KOPT-K1 (cell line): ENCODE measurements at regions not wholly inside any gene's neighbourhood (a gene's known extent, or its start where the extent isn't known, plus 50 kb on each side); places are given as distances from the start of the nearest gene placed in this dataset.

Experiments used
- H3K27ac ChIP-seq: fragments of 200-600 bp; sonication (generic); 2 replicates; pipeline ENCODE4 v1.5.1; 2016; ENCODE audit warnings: antibody characterized with exemption, mild to moderate bottlenecking, low read depth, low read length; ENCODE audit not compliant: poor library complexity, severe bottlenecking
- H3K36me3 ChIP-seq: fragments of 200-600 bp; sonication (generic); 2 replicates; pipeline ENCODE4 v1.5.1; 2017; ENCODE audit warnings: antibody characterized with exemption, mild to moderate bottlenecking, low read length, moderate library complexity; ENCODE audit not compliant: insufficient read depth
- H3K9me3 ChIP-seq: fragments of 200-600 bp; sonication (generic); 2 replicates; pipeline ENCODE4 v1.5.1; 2017; ENCODE audit warnings: antibody characterized with exemption, low read length, mild to moderate bottlenecking; ENCODE audit not compliant: insufficient read depth, poor library complexity, severe bottlenecking

- H3K36me3 ChIP-seq: no peaks in the 10 kb centered on the region
- peaks cover 14% of the 10 kb centered on the region for H3K9me3 ChIP-seq
- H3K27ac ChIP-seq: no peak overlapping the region
Observed at GRCh38 chr21:23698619-23699018, 1908.7 kb downstream of the MRPL39 start.

- no peak overlapping the region for H3K27ac ChIP-seq
- no peaks in the 10 kb centered on the region for H3K36me3 ChIP-seq
- peaks cover 14% of the 10 kb centered on the region for H3K9me3 ChIP-seq
Observed at GRCh38 chr21:23695443-23695842, 1911.8 kb downstream of the MRPL39 start.

GRCh38 chr21:23694390-23694789 is 1912.9 kb downstream of the MRPL39 start:
- H3K9me3 ChIP-seq: peaks cover 5% of the 10 kb centered on the region
- no peak overlapping the region for H3K27ac ChIP-seq
- no peaks in the 10 kb centered on the region for H3K36me3 ChIP-seq

- Histone ChIP-seq H3K9me3 (no peaks in the 10 kb centered on the region), H3K36me3 (no peaks in the 10 kb centered on the region), H3K27ac (no peak overlapping the region)
Observed at GRCh38 chr21:23690316-23690715, 1917.0 kb downstream of the MRPL39 start.

- no peaks in the 10 kb centered on the region for H3K9me3 ChIP-seq
- no peaks in the 10 kb centered on the region for H3K36me3 ChIP-seq
- no peak overlapping the region for H3K27ac ChIP-seq
Observed at GRCh38 chr21:23686737-23687523, 1920.4 kb downstream of the MRPL39 start.

GRCh38 chr21:23684431-23684830 is 1922.8 kb downstream of the MRPL39 start:
- Histone ChIP-seq H3K27ac (no peak overlapping the region), H3K9me3 (no peaks in the 10 kb centered on the region), H3K36me3 (no peaks in the 10 kb centered on the region)

GRCh38 chr21:23664193-23664694 is 1943.0 kb downstream of the MRPL39 start:
- H3K36me3 ChIP-seq: no peaks in the 10 kb centered on the region
- no peak overlapping the region for H3K27ac ChIP-seq
- no peaks in the 10 kb centered on the region for H3K9me3 ChIP-seq

GRCh38 chr21:23660560-23660959 is 1946.7 kb downstream of the MRPL39 start:
- Histone ChIP-seq H3K27ac (no peak overlapping the region), H3K36me3 (no peaks in the 10 kb centered on the region), H3K9me3 (no peaks in the 10 kb centered on the region)

GRCh38 chr21:23644768-23645167 is 1962.5 kb downstream of the MRPL39 start:
- peaks cover 8% of the 10 kb centered on the region for H3K9me3 ChIP-seq
- no peak overlapping the region for H3K27ac ChIP-seq
- no peaks in the 10 kb centered on the region for H3K36me3 ChIP-seq

- no peaks in the 10 kb centered on the region for H3K9me3 ChIP-seq
- no peaks in the 10 kb centered on the region for H3K36me3 ChIP-seq
- H3K27ac ChIP-seq: no peak overlapping the region
Observed at GRCh38 chr21:23639721-23640120, 1967.6 kb downstream of the MRPL39 start.

- H3K27ac ChIP-seq: no peak overlapping the region
- no peaks in the 10 kb centered on the region for H3K9me3 ChIP-seq
- no peaks in the 10 kb centered on the region for H3K36me3 ChIP-seq
Observed at GRCh38 chr21:23638131-23638695, 1969.1 kb downstream of the MRPL39 start.

- Histone ChIP-seq H3K9me3 (no peaks in the 10 kb centered on the region), H3K27ac (no peak overlapping the region), H3K36me3 (no peaks in the 10 kb centered on the region)
Observed at GRCh38 chr21:23633447-23633940, 1973.8 kb downstream of the MRPL39 start.

GRCh38 chr21:23624281-23624680 is 1983.0 kb downstream of the MRPL39 start:
- H3K27ac ChIP-seq: no peak overlapping the region
- no peaks in the 10 kb centered on the region for H3K9me3 ChIP-seq
- H3K36me3 ChIP-seq: no peaks in the 10 kb centered on the region

- Histone ChIP-seq H3K27ac (no peak overlapping the region), H3K36me3 (no peaks in the 10 kb centered on the region), H3K9me3 (no peaks in the 10 kb centered on the region)
Observed at GRCh38 chr21:23613014-23613413, 1994.3 kb downstream of the MRPL39 start.

GRCh38 chr21:23612210-23612609 is 1995.1 kb downstream of the MRPL39 start:
- Histone ChIP-seq H3K36me3 (no peaks in the 10 kb centered on the region), H3K9me3 (no peaks in the 10 kb centered on the region), H3K27ac (no peak overlapping the region)
